ENCODE measurements at regions not wholly inside any gene's neighbourhood (a gene's known extent, or its start where the extent isn't known, plus 50 kb on each side); places are given as distances from the start of the nearest gene placed in this dataset.

- TF ChIP-seq CTCF (IDR thresholded peaks at IDR 0.05; ENCODE audit: low read length): no peak
- TF ChIP-seq EZH2 (optimal IDR thresholded peaks at IDR 0.05; ENCODE audit: low read depth, low read length): no peak
These were observed 213.8 kb downstream of the KCTD12 start for GRCh38 chr13:76672420-76672819.

Data from MM.1S (cell line).